ENCODE measurements at regions not wholly inside any gene's neighbourhood (a gene's known extent, or its start where the extent isn't known, plus 50 kb on each side); places are given as distances from the start of the nearest gene placed in this dataset.

DNA sequence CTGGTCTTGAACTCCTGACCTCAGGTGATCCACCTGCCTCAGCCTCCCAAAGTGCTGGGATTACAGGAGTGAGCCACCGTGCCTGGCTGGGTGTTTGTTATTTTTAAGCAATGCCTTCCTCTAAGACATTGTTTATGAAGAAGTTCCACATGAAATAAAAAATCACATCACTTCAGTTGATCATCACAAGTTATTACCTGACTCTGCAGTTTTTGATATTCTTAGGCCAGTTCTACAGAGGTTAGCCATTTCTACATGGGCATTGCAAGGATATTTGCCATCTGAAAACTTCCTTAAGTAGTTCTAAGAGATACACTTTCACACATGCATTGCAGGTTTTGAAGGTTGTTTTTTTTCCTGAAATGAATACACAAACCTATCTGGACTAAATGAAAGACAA lies 82.1 kb downstream of the PYDC2 start:
- no peak for DNase-seq (ENCODE audit: low read depth, low spot score)
- ChIA-PET CTCF (no interaction called here), POLR2A (no interaction called here)
- no peak overlapping the region for H3K4me3 ChIP-seq (ENCODE audit: low read depth, low read length)
- TF ChIP-seq, protein P1, sequence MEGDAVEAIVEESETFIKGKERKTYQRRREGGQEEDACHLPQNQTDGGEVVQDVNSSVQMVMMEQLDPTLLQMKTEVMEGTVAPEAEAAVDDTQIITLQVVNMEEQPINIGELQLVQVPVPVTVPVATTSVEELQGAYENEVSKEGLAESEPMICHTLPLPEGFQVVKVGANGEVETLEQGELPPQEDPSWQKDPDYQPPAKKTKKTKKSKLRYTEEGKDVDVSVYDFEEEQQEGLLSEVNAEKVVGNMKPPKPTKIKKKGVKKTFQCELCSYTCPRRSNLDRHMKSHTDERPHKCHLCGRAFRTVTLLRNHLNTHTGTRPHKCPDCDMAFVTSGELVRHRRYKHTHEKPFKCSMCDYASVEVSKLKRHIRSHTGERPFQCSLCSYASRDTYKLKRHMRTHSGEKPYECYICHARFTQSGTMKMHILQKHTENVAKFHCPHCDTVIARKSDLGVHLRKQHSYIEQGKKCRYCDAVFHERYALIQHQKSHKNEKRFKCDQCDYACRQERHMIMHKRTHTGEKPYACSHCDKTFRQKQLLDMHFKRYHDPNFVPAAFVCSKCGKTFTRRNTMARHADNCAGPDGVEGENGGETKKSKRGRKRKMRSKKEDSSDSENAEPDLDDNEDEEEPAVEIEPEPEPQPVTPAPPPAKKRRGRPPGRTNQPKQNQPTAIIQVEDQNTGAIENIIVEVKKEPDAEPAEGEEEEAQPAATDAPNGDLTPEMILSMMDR (IDR thresholded peaks at IDR 0.05; ENCODE audit: insufficient read depth, low read length, missing control alignments) = no peak

DNA sequence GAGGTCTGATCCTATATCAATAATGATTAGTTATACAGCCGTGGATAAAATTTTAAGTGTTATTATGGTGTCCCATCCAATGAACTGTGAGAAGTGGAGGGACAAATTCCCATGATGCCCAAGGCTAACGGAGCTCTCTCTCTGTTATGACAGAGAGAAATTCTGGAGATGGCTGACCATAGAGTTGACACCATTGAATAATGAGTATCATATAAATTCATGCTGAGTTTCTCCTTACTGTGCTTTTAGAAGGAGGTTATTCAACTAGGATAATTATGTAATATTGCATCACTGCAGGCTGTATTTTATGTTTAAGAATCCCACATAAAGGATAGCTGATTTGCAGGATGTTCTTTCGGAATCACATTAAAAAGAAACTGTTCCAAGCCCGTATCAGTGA lies 82.9 kb downstream of the PYDC2 start:
- H3K4me3 ChIP-seq (ENCODE audit: low read depth, low read length) = no peak overlapping the region
- no peak for DNase-seq (ENCODE audit: low read depth, low spot score)
- POLR2A ChIA-PET = no interaction called here
- CTCF ChIA-PET = no interaction called here
- TF ChIP-seq, protein P1 (IDR thresholded peaks at IDR 0.05; ENCODE audit: insufficient read depth, low read length, missing control alignments) = no peak

DNA sequence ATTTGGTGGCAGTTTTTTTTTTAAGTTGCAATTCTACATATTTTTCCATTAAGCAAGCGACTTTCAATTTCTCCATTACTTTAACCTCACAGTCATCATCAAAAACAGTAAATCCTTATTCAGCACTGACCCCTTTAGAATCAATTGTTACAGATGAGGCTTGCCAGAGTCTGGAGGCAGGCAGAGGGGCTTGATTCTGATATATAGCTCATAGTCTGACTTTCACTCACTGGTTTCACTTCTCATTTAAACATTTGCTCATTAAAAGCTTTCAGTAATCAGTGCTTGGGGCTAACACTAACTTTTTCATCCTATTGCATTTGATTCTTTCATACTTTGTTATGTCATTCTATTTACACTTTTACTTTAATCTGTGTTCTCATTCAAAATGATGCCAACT lies 88.4 kb downstream of the PYDC2 start:
- TF ChIP-seq, protein P1 (IDR thresholded peaks at IDR 0.05; ENCODE audit: insufficient read depth, low read length, missing control alignments) = no peak
- POLR2A ChIA-PET = no interaction called here
- CTCF ChIA-PET = no interaction called here
- no peak for DNase-seq (ENCODE audit: low read depth, low spot score)
- no peak overlapping the region for H3K4me3 ChIP-seq (ENCODE audit: low read depth, low read length)

DNA sequence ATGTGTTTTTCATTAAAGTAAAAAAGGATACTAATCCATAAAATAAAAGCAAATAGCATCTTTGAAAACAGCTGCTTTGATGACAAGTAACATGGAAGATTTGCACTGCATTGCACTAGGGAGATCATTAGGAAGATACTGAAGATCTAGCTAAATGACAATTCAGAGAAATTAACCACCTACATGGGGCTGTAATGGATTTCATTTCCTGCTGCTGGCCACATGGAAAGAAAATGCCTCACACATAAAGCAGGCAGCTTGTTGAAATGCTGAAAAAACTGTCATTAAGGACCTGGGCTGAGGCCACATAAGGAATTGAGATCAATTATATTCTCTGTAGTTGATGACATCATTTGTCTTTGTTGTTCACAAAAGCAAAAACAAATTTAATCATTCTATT lies 94.1 kb downstream of the PYDC2 start:
- no peak for DNase-seq (ENCODE audit: low read depth, low spot score)
- ChIA-PET CTCF (no interaction called here), POLR2A (no interaction called here)
- no peak overlapping the region for H3K4me3 ChIP-seq (ENCODE audit: low read depth, low read length)
- TF ChIP-seq, protein P1 (IDR thresholded peaks at IDR 0.05; ENCODE audit: insufficient read depth, low read length, missing control alignments) = no peak

DNA sequence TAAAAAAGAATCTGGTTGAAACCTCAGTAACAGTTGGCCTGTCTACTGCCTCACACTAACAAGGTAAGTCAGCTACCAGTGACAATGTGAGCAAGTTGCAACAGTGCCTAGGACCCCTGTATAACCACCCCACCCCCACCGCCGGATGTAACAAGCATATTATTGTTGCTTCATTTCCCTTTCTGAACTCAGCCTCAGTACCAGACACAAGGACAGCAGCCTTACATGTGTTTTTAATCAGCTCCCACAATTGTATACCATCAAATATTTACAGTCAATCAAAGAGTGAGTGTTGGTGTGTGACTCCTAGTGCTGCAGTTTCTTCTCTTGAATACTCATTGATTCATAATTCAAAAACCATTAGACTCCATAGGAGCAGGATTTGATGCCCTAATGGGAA lies 96.4 kb downstream of the PYDC2 start:
- POLR2A ChIA-PET = no interaction called here
- DNase-seq (ENCODE audit: low read depth, low spot score) = no peak
- CTCF ChIA-PET = no interaction called here
- TF ChIP-seq, protein P1 (IDR thresholded peaks at IDR 0.05; ENCODE audit: insufficient read depth, low read length, missing control alignments) = no peak
- no peak overlapping the region for H3K4me3 ChIP-seq (ENCODE audit: low read depth, low read length)

DNA sequence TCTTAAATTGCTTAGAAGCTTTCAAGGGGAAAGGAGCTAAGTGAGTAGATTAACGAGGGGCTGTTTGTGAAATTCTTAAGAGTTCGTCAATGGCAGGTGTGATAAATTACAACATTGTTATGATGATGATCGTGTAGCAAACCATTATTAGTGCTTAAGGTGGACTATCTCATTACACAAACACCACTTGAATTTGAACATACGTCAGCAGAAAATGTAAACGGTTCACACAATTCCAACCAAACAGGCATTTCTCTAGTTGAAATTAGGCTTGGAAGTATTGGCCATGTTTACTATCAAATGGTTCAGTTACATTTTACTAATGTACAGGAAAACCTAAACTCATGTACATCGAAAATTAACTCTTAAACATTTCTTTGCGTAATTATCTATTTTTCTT lies 102.8 kb downstream of the PYDC2 start:
- POLR2A ChIA-PET = no interaction called here
- CTCF ChIA-PET = no interaction called here
- H3K4me3 ChIP-seq (ENCODE audit: low read depth, low read length) = no peak overlapping the region
- DNase-seq (ENCODE audit: low read depth, low spot score) = no peak
- TF ChIP-seq, protein P1 (IDR thresholded peaks at IDR 0.05; ENCODE audit: insufficient read depth, low read length, missing control alignments) = no peak
